ENCODE measurements at regions not wholly inside any gene's neighbourhood (a gene's known extent, or its start where the extent isn't known, plus 50 kb on each side); places are given as distances from the start of the nearest gene placed in this dataset.

DNA sequence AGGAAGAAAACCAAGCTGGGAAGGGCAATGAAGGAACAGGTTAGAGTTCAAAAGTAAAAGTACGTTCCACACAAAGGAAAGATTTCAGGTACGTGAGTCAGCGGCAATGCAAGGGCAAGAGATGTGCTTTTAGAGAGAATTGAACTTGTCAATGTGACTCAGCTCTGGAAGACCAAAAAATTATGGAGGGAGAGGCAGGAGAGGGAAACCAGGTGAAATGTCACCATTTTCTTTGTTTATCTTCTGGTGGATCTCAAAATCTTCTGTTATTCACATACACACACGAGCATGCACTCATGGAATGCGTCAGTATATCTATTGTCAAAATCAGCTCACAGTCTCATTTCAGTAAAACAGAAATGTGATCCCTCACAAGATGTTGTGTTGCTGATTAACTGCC is 148.8 kb upstream of the RFX3 start:
- Histone ChIP-seq H3K36me3 (ENCODE audit: insufficient read depth) (no peaks in the 10 kb centered on the region), H2AFZ (ENCODE audit: low read depth) (no peak overlapping the region), H3K27me3 (ENCODE audit: insufficient read depth, low read depth) (no peaks in the 10 kb centered on the region; the same call in 1 of the 2 replicates), H3K4me2 (no peak overlapping the region), H3K79me2 (ENCODE audit: insufficient read depth, low read depth) (no peaks in the 10 kb centered on the region), H3K9ac (no peak overlapping the region), H3K4me3 (IDR thresholded peaks at IDR 0.05; ENCODE audit: insufficient read depth, low read depth, low read length) (no peak overlapping the region), H3K27ac (no peak overlapping the region), H4K20me1 (ENCODE audit: insufficient read depth) (no peaks in the 10 kb centered on the region), H3K4me1 (ENCODE audit: low read depth, poor library complexity, severe bottlenecking) (no peaks in the 10 kb centered on the region)
- TF ChIP-seq, protein P1, sequence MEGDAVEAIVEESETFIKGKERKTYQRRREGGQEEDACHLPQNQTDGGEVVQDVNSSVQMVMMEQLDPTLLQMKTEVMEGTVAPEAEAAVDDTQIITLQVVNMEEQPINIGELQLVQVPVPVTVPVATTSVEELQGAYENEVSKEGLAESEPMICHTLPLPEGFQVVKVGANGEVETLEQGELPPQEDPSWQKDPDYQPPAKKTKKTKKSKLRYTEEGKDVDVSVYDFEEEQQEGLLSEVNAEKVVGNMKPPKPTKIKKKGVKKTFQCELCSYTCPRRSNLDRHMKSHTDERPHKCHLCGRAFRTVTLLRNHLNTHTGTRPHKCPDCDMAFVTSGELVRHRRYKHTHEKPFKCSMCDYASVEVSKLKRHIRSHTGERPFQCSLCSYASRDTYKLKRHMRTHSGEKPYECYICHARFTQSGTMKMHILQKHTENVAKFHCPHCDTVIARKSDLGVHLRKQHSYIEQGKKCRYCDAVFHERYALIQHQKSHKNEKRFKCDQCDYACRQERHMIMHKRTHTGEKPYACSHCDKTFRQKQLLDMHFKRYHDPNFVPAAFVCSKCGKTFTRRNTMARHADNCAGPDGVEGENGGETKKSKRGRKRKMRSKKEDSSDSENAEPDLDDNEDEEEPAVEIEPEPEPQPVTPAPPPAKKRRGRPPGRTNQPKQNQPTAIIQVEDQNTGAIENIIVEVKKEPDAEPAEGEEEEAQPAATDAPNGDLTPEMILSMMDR (conservative IDR thresholded peaks at IDR 0.05; ENCODE audit: low read depth, low read length): no peak

DNA sequence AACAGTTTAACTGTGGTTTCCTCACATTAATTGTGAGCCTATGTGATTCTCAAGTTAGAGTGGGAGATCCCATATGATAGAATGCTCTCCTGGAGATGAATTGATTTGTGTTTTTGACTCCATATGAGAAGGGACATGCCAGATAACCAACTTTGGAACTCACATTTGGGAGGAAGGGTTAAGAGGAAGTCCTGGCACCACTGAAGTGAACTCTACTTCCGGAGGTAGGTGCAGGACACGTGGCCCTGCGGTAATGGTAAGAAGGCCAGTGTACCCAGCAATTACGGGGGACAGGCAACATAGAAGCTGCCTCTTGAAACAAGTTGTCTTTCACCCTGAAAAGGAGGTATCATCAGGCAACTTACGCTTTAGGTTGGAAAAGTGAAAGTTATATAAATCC is 146.6 kb upstream of the RFX3 start:
- Histone ChIP-seq H2AFZ (ENCODE audit: low read depth) (no peak overlapping the region), H3K27ac (no peak overlapping the region), H3K79me2 (ENCODE audit: insufficient read depth, low read depth) (no peaks in the 10 kb centered on the region), H4K20me1 (ENCODE audit: insufficient read depth) (no peaks in the 10 kb centered on the region), H3K9ac (no peak overlapping the region), H3K4me1 (ENCODE audit: low read depth, poor library complexity, severe bottlenecking) (no peaks in the 10 kb centered on the region), H3K4me3 (IDR thresholded peaks at IDR 0.05; ENCODE audit: insufficient read depth, low read depth, low read length) (no peak overlapping the region), H3K36me3 (ENCODE audit: insufficient read depth) (no peaks in the 10 kb centered on the region), H3K27me3 (ENCODE audit: insufficient read depth, low read depth) (no peaks in the 10 kb centered on the region; the same call in 1 of the 2 replicates), H3K4me2 (no peak overlapping the region)
- TF ChIP-seq, protein P1 (conservative IDR thresholded peaks at IDR 0.05; ENCODE audit: low read depth, low read length): no peak

DNA sequence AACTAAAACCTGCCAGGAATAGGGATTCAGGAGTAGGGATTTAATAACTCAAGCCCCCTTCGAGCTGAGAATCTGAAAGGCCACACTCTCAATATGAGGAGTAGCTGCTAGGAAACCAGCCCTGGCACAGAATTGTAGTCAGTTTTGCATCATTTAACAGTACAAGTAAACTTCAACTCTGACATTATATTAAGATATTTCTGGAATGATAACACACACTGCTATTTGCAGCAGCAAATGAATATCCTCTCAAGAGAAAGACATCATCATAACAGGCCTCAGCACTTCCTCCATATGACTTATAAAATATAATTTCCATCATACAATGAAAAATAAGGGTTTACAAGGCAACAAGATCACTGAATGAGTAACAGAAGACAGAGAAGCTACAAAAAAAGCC is 138.2 kb upstream of the RFX3 start:
- Histone ChIP-seq H2AFZ (ENCODE audit: low read depth) (no peak overlapping the region), H3K27ac (no peak overlapping the region), H3K79me2 (ENCODE audit: insufficient read depth, low read depth) (no peaks in the 10 kb centered on the region)

DNA sequence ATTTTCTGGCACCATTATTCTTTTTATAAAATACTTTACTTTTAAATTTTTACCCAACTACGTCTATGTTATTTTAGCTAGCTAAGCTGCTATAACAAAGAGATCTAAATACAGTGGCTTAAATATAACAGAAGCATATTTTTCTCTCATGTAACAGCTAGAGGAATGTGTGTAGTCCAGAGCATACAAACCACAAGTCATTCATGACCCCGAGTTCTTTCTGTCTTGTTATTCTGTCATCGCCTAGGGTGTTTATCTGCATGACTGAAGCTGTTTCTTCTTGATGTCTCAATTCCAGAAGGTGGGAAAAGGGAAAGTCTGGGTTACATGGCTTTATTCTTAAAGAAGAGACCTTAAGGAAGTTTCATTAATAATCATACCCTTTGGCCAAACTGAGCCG is 136.9 kb upstream of the RFX3 start:
- H3K27ac ChIP-seq: no peak overlapping the region
- TF ChIP-seq, protein P1 (conservative IDR thresholded peaks at IDR 0.05; ENCODE audit: low read depth, low read length): no peak
- no peak overlapping the region for H3K4me3 ChIP-seq (IDR thresholded peaks at IDR 0.05; ENCODE audit: insufficient read depth, low read depth, low read length)
- no peaks in the 10 kb centered on the region for H3K79me2 ChIP-seq (ENCODE audit: insufficient read depth, low read depth)
- no peaks in the 10 kb centered on the region for H3K27me3 ChIP-seq (ENCODE audit: insufficient read depth, low read depth)
- H3K36me3 ChIP-seq (ENCODE audit: insufficient read depth): no peaks in the 10 kb centered on the region
- H3K9ac ChIP-seq: no peak overlapping the region
- H4K20me1 ChIP-seq (ENCODE audit: insufficient read depth): no peaks in the 10 kb centered on the region
- no peak overlapping the region for H3K4me2 ChIP-seq
- H3K4me1 ChIP-seq (ENCODE audit: low read depth, poor library complexity, severe bottlenecking): no peaks in the 10 kb centered on the region
- H2AFZ ChIP-seq (ENCODE audit: low read depth): no peak overlapping the region

More for the DNA sequence above, 138.2 kb upstream of the RFX3 start:
- Histone ChIP-seq H3K9ac (no peak overlapping the region), H3K4me2 (no peak overlapping the region), H3K4me3 (IDR thresholded peaks at IDR 0.05; ENCODE audit: insufficient read depth, low read depth, low read length) (no peak overlapping the region), H4K20me1 (ENCODE audit: insufficient read depth) (no peaks in the 10 kb centered on the region), H3K4me1 (ENCODE audit: low read depth, poor library complexity, severe bottlenecking) (no peaks in the 10 kb centered on the region), H3K36me3 (ENCODE audit: insufficient read depth) (no peaks in the 10 kb centered on the region), H3K27me3 (ENCODE audit: insufficient read depth, low read depth) (no peaks in the 10 kb centered on the region)
- TF ChIP-seq, protein P1 (conservative IDR thresholded peaks at IDR 0.05; ENCODE audit: low read depth, low read length): no peak
